ENCODE measurements at regions not wholly inside any gene's neighbourhood (a gene's known extent, or its start where the extent isn't known, plus 50 kb on each side); places are given as distances from the start of the nearest gene placed in this dataset.

GRCh38 chr9:29214154-29214689 is 1640.9 kb upstream of the C9orf72 start:
- no peaks in the 10 kb centered on the region for H3K36me3 ChIP-seq

DNA sequence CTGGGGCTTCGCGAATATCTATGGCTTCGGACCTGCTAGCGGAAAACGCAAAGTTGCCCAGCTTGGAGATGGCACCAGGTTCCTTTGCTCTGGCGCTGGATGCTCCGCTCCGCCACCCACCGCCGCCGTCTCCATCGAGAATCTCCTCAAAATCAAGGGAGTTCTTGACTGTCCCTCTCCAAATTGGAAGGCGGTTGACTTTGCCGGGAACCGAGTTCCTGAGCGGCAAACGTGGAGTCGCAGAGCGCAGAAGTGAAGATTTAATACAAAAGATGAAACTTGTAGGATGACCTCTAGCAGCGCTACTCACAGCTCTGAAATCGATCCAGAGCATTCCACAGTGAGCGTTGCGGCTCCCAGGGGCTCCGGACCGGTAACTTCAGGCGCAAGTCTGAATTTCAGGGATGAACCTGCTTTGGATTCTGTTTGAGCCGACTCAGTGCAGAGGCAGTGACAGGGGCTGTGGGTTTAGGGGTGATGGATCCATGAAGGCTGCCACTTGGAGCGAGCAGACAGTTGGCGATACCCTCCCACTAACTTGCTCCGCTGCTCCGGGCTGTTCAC is 1641.5 kb upstream of the C9orf72 start:
- H3K36me3 ChIP-seq: no peaks in the 10 kb centered on the region
- peaks cover 10% of the 10 kb centered on the region for H3K27me3 ChIP-seq (replicated peaks; ENCODE audit: insufficient read depth)
- no peaks in the 10 kb centered on the region for H3K9me3 ChIP-seq
- intact Hi-C loops (cut with DNase I): no loop called here
- TF ChIP-seq POLR2A (IDR thresholded peaks at IDR 0.05) (no peak), POLR2AphosphoS5 (IDR thresholded peaks at IDR 0.05) (no peak)
- TF ChIP-seq, protein P1, sequence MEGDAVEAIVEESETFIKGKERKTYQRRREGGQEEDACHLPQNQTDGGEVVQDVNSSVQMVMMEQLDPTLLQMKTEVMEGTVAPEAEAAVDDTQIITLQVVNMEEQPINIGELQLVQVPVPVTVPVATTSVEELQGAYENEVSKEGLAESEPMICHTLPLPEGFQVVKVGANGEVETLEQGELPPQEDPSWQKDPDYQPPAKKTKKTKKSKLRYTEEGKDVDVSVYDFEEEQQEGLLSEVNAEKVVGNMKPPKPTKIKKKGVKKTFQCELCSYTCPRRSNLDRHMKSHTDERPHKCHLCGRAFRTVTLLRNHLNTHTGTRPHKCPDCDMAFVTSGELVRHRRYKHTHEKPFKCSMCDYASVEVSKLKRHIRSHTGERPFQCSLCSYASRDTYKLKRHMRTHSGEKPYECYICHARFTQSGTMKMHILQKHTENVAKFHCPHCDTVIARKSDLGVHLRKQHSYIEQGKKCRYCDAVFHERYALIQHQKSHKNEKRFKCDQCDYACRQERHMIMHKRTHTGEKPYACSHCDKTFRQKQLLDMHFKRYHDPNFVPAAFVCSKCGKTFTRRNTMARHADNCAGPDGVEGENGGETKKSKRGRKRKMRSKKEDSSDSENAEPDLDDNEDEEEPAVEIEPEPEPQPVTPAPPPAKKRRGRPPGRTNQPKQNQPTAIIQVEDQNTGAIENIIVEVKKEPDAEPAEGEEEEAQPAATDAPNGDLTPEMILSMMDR (IDR thresholded peaks at IDR 0.05): no peak
- no peak overlapping the region for H3K27ac ChIP-seq
- H3K4me1 ChIP-seq (replicated peaks): no peaks in the 10 kb centered on the region
- DNase-seq (ENCODE audit: low spot score): no peak
- 2% methylated on average over 30 of the region's 31 CpGs for WGBS
- H3K4me3 ChIP-seq: peak overlapping the region in 1 of 2 donors; percentile 3

More at GRCh38 chr9:29214154-29214689, 1640.9 kb upstream of the C9orf72 start:
- DNase-seq (ENCODE audit: low spot score): no peak
- H3K4me1 ChIP-seq (replicated peaks): no peaks in the 10 kb centered on the region
- no peaks in the 10 kb centered on the region for H3K9me3 ChIP-seq
- H3K27ac ChIP-seq: no peak overlapping the region
- TF ChIP-seq POLR2A (IDR thresholded peaks at IDR 0.05) (no peak), POLR2AphosphoS5 (IDR thresholded peaks at IDR 0.05) (no peak)
- TF ChIP-seq, protein P1 (IDR thresholded peaks at IDR 0.05): no peak
- peaks cover 10% of the 10 kb centered on the region for H3K27me3 ChIP-seq (replicated peaks; ENCODE audit: insufficient read depth)
- WGBS: 1% methylated on average over 18 of the region's 18 CpGs
- H3K4me3 ChIP-seq: peak overlapping the region in 1 of 2 donors; percentile 3
- intact Hi-C loops (cut with DNase I): no loop called here

DNA sequence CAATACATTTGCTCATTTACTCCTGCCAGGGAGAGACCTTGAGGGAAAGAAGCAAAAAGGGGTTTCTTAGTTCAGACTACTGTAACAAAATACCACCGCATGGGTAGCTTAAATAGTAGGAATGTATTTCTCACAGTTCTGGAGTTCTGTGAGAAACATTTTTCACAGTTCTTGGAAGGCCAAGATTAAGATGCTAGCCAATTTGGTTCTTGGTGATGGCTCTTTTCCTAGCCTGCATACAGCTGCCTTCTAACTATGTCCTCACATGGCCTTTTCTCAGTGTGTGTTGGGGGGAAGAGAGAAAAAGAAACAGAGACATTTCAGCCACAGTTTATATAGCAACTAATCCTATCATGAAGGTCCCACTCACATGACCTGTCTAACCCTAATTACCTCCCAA is 1644.7 kb upstream of the C9orf72 start:
- whole genome bisulfite sequencing: 88% methylated on average over 1 of the region's 1 CpG
- intact Hi-C loops (cut with DNase I): no loop called here
- Histone ChIP-seq H3K27ac (no peak overlapping the region), H3K27me3 (replicated peaks; ENCODE audit: insufficient read depth) (peaks cover 7% of the 10 kb centered on the region), H3K36me3 (no peaks in the 10 kb centered on the region), H3K9me3 (no peaks in the 10 kb centered on the region), H3K4me1 (replicated peaks) (no peaks in the 10 kb centered on the region), H3K4me3 (no peak overlapping the region)
- no peak for DNase-seq (ENCODE audit: low spot score)
- TF ChIP-seq, protein P1 (IDR thresholded peaks at IDR 0.05): no peak
- TF ChIP-seq POLR2A (IDR thresholded peaks at IDR 0.05) (no peak), POLR2AphosphoS5 (IDR thresholded peaks at IDR 0.05) (no peak)

- Histone ChIP-seq H3K36me3 (no peaks in the 10 kb centered on the region), H3K27me3 (replicated peaks; ENCODE audit: insufficient read depth) (no peaks in the 10 kb centered on the region), H3K9me3 (no peaks in the 10 kb centered on the region), H3K4me3 (no peak overlapping the region), H3K27ac (no peak overlapping the region), H3K4me1 (replicated peaks) (no peaks in the 10 kb centered on the region)
- WGBS: 25% methylated on average over 2 of the region's 2 CpGs
- DNase-seq (ENCODE audit: low spot score): no peak
- intact Hi-C loops (cut with DNase I): no loop called here
- TF ChIP-seq, protein P1 (IDR thresholded peaks at IDR 0.05): no peak
- no peak for TF ChIP-seq POLR2AphosphoS5 (IDR thresholded peaks at IDR 0.05)
- no peak for TF ChIP-seq POLR2A (IDR thresholded peaks at IDR 0.05)
Measured at GRCh38 chr9:29220596-29221251, 1647.4 kb upstream of the C9orf72 start.

GRCh38 chr9:29228558-29228957 is 1655.3 kb upstream of the C9orf72 start:
- intact Hi-C loops (cut with DNase I): no loop called here
- 84% methylated on average over 2 of the region's 2 CpGs for WGBS
- H3K36me3 ChIP-seq: no peaks in the 10 kb centered on the region
- no peak for DNase-seq (ENCODE audit: low spot score)
- H3K27me3 ChIP-seq (replicated peaks; ENCODE audit: insufficient read depth): no peaks in the 10 kb centered on the region
- H3K4me1 ChIP-seq (replicated peaks): no peaks in the 10 kb centered on the region
- H3K27ac ChIP-seq: no peak overlapping the region
- no peaks in the 10 kb centered on the region for H3K9me3 ChIP-seq
- TF ChIP-seq POLR2AphosphoS5 (IDR thresholded peaks at IDR 0.05) (no peak), POLR2A (IDR thresholded peaks at IDR 0.05) (no peak)
- TF ChIP-seq, protein P1 (IDR thresholded peaks at IDR 0.05): no peak
- H3K4me3 ChIP-seq: no peak overlapping the region

All from prostate gland (tissue), 2 donors.